ENCODE measurements at regions not wholly inside any gene's neighbourhood (a gene's known extent, or its start where the extent isn't known, plus 50 kb on each side); places are given as distances from the start of the nearest gene placed in this dataset.

DNA sequence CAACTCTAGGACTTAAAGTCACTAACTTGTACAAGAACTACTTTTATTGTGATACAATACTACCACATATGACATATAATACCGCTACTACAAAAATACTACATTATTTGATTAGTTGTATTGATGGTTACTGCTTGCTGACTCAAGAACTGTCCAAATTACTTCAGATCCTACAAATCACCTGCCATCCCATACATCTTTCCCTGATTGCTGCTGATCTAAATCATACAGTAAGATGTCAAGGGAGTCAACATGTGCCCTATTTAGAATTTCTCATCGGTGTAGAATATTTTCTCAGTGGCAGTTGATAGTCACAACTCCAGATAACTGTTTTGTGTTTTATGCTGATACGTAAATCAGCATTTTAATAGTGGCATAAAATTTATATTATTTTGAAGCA lies 161.0 kb upstream of the DSEL start:
- no peak for TF ChIP-seq POLR2AphosphoS5 (IDR thresholded peaks at IDR 0.05; ENCODE audit: low read depth, low read length)
- no peak for TF ChIP-seq SIN3A (IDR thresholded peaks at IDR 0.05; ENCODE audit: borderline replicate concordance, insufficient read depth, low read length)
